NCI-H2171 treated with DMSO at 0.1 percent for 48 hours (cell line): ENCODE measurements at regions not wholly inside any gene's neighbourhood (a gene's known extent, or its start where the extent isn't known, plus 50 kb on each side); places are given as distances from the start of the nearest gene placed in this dataset.

Experiments
- DNase-seq: peaks from one replicate; lab custom pipeline; 2025; lab: John Stamatoyannopoulos, UW

DNA sequence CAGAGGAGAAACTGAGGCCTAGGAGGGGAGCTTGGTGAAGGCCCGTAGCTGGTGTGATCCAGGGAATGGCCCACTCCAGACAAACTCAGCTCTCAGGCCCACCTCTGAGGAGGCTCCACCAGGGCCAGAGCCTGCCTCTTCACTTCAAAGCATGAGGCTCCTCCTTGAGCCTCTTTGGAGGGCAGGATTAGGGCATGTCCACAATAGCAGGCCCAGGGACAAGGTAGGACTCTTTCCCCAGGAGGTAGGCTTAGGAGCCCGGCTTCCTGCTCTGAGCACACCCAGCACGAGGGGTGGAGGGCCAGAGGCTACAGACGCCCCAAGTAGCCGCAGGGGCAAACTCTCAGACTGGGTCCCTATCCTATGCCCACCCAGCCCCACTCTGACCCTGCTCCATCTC lies 164.6 kb upstream of the ZMIZ1 start:
- DNase-seq: no peak

DNA sequence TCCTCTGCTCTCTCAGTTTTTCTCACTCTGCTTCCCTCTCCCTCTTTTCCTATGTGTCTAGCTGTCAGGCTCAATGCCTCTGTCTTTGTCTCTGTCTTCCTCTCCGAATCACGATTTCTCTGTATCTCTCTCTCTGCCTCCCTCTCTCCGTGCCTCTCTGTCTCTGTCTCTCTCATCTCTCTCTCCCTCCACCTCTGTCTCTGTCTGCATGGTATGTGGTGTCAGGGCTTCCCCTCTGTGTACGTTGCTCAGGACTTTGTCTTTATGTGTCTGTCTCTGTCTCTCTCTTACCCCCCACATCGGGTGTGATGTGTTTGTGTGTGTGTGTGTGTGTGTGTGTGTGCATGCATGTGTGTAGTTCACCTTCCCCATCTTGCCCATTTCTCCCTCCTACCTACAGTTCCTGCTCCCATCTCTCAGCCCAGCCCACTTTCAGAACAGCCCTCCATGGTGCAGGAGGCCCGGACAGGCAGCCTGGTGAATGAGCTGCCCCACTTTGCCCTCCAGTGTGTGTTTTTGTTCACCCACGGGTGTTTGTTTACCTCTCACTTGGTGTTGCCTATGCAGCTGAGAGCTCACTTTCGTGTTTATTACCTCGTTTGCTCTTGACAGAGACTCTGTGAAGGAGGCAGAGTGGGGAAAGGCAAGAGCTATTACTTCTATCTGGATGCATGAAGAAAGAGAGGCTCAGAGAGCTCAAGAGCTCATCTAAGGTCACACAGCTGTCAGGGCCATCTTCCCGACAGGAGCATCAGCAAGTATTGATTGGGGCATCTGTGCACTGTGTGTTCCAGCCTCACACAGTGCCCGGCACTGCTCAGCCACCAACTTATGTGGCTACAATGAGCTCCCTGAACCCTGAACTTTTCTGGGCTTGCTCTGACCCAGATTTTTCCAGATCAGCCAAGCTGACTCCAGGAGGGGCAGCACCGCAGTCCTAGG lies 163.5 kb upstream of the ZMIZ1 start:
- DNase-seq: peak; percentile 39

DNA sequence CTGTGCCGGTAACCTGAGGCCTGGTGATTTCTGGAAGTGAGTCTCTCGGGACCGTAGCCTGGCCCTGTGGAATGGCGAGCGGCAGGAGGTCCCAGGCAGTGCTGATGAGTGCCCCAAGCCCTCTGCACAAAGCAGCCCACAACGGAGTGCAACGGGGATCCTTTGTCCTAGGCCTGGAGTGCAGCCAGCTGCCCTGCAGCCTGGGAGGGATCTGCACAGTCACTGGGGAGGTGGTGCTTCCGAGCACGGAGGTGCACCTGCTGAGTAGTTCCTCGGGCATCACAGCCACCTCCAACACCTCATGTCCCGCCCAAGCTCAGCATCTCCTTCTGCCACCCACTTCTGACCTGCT lies 162.8 kb upstream of the ZMIZ1 start:
- DNase-seq: peak; percentile 51

DNA sequence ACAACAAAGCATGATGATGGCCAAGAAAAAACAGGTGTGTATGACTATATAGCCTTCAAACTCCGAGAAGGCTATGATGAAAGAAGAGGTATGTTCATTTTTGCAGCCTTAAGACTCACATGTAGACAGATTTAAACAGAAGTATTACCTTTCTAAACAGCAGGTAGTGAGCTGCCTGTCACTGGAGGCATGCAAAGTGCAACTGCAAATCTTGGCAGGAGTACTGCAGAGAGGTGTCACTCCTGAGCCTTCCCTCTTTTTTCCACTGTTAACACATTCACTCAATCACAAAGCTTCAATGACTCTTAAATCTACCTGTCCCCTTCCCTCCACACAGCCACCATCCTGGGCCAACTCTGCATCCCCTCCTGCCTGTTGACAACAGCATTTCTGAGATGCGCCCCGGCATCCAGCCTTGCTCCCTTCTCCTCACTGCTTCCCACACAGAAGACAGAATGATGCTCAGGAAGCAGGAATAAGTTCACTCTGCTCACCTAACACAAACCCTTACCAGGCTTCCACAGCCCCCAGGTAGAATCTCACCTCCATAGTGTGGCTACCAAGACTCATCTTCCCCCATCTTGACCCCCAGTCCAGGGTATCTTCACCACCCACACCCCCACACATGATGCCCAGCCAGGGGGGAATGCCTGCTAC lies 161.9 kb upstream of the ZMIZ1 start:
- DNase-seq: no peak

DNA sequence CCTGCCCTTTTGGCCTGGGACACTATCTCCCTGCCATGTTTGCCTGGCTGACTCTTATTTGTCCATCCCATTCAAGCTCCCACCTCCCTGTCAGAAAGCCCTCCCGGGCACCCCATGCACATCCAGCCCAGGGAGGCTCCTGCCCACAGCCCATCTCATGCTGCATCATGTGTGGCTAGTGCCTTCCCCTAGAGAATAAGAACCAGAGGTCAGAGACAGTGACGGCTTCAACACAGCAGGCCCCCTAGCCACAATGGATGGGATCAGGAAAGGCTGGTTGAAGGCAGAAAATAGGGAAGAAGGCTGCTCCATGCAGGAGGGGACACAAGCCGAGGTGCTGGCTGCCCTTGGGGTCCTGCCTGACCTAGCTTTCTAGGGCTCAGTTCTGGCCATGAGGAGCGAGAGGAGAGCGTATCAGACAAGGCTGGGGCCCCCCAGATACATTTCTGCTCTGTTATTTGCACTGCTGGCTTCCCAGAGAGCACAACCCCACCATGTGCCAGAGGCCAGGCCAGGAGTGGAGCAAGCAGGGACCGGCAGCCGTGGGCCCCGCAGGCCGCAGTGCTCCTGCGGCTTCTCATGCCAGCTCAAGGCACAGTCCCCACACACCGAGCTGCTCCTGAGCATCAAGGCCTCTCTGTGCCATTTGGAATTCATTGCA lies 161.1 kb upstream of the ZMIZ1 start:
- DNase-seq: no peak

DNA sequence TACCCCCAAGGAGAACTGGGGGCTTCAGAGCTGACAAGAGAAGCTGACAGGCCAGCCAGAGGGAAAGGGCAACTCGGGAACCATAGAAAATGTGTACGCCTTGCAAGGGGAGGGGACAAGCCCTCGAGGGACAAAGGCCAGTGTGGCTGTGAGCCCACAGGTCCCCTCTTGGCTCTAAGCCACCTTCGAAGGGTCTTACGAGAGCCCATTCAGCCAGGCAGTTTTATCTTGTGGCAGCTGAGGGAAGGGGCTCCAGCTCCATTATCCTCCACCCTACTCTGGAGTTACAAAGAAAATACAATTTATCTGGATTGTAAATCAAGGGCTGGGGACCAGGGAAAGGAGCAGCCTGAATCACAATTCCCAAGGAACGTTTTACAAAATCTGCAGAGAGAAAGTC lies 159.5 kb upstream of the ZMIZ1 start:
- DNase-seq: no peak

DNA sequence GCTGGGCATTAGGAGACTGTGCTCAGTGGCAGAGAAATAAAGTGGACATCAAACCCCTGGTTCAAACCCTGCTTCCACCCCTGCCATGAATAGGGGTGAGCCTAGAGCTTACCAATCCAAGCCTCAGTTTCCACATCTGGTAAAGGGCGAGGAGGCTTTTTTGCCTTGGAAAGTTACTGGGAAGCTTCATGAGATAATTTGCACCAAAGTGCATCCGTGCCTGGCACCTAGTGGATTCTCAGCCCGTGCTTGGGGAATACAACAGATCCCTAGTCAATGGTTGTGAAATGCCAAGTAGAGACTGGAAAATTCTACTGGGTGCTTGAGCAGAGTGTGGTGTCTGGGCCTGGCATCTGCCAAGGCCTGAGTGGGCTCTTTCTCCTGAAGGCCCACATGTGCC lies 158.7 kb upstream of the ZMIZ1 start:
- DNase-seq: no peak

DNA sequence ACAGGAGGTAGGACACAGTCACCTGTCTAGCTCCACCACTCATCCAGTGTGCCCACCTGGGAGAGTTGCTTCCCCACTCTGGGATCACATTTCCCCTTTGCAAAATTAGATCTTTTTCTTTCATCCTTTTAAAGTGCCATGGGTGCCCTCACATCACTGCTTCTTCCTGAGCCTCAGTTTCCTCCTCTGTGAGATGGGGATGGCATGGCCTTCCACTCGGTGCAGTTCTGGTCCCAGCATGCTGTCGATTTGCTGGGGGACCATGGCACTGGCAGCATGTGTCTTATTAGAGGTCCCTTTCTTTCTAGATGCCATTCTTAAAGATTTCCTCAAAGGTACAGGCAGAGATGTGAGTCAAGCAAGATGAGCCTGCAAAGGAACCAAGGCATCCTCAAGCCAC lies 158.3 kb upstream of the ZMIZ1 start:
- no peak for DNase-seq

DNA sequence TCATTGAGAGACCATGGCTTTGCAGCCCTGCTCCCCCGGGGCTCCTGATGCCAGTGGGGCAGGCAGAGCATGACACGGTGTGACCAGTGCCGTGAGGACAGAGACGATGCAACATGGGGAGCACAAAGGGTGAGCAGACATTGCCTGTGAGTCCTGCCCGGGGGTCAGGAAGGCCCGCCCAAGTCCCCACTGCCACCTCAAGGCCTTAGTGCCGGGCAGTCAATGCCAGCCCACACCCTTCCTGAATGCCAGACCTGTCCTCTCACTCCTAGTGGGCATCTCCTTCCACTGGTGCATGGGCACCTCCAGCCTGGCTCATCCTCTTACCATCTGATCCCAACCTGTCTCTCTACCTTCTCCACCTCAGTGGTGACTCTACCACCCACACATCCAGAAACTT lies 157.9 kb upstream of the ZMIZ1 start:
- no peak for DNase-seq

DNA sequence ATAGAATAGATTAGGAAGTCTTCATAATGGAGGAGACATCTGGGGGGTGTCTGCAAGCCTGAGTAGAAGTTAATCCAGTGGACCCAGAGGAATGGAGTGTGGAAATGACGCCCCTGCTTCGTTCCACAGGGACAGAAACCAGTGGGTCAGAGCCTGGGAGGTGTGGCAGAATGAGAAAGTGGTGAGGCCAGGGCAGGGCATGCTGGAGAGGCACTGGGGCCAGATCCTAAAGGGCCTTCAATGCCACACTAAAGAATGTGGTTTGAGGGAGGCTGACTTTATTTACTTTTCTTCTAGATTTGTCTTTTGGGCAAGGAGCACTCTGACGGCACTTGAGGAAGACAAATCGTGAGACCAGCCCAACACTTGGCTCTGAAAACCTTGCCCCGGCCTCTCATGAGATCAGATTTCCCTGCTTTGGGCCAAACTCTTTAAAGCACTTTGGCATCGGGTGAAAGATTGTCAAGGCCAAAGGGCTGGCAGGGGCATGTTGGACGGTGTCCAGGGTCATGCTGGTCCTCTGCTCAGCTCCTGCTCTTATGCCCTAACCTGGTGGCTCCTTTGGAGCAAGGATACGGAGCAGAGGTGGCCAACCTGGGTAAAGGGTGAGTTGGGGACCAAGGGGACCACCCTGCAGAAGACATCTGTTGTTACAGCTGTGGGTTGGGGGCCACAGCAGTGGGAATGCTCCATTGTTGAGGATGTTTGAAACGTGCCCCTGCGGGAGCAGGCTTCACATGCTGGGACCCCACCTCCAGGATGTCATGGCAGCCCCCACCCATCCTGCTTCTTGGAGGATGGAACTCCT lies 157.0 kb upstream of the ZMIZ1 start:
- no peak for DNase-seq

DNA sequence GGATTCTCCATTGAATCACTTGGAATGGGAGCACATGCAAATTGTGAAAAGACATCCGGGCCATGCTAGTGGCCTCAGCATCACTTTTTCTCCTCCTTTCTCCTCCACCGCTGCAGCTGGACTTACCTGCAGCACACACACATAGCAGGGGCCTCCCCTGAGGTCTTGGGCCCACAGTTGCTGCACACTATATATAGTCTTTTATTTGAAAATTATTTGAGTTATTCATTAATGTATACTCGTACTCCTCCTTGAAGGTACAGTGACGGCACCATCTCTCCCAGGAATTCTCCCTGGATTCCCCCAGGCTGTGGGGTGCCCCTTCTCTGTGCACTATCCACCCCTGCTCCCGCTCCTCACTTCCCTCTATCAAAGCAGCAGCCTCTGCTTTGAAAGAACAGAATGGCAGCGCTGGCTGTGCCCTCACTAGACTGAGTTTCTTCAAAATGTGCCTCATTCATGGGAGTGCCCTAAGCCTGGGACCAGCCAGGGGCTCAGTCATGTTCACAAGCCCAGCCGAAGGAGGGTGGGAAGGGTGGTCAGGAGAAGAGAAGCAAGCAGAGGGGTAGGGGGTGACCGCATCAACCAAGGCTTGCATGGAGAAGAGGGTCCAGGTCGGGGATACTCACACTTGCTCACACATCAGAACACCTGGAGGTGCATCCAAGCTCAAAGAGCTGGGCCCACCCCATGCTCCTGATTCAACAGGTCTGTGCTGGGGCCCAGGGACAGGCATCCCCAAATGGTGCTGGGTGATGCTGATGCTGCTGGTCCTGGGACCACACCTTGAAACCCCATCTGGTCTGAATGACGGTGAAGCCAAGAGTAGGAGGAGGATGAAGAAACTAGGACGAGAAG lies 156.2 kb upstream of the ZMIZ1 start:
- DNase-seq: no peak

DNA sequence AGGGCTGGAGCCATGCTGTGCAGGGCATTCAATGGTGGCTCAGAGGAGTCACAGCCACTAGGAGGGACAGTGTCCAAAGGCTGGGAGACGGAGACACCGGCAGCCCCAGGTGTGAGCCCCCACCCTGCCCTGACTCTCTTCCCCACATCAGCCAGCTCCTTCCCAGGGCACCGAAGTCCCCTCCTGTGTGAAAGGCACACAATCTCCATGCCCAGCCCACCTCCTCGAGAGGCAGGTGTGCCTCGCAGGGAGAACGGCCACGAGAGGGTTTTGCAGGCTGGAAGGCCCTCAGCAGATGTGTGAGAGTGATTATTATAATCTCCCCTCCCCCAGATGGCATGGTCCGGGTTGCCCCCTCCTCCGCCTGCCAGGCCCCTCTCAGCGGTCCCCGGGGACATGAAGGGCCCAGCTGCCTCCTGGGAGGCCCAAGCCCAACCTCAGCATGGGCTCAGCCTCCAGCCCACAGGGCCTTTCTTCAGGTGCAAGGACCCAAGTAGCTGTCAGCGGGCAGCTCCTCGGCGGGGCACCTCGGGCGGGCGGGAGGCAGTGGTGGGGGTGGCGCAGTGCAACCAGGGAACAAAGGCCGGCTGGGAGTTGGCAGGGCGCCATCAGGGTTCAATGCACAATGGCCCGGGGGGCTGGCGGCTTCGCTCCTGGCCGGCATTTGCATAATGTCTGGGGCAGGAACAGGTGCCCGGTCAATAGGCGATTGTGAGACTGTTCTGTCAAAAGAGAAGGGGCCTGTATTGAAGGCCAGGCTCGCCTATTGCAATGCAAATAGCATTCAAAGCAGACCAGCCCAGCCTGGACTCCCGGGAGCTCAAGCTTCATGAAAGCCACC lies 155.3 kb upstream of the ZMIZ1 start:
- DNase-seq: peak; percentile 12

DNA sequence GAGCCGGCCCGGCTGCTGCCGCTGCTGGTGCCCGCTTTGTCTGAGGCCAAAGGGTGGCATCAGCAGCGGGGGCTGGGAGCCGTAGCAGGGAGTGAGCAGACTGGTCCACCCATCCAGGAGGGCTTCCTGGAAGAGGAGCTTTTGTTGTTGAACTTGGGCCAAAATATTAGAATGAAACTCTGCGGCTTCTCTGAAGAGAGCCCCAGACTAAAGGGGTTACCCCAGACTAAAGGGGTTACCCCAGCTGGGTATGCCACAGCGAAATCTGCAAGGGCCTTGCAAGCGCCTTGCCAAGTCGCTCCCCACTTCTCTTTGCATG lies 154.7 kb upstream of the ZMIZ1 start:
- no peak for DNase-seq

DNA sequence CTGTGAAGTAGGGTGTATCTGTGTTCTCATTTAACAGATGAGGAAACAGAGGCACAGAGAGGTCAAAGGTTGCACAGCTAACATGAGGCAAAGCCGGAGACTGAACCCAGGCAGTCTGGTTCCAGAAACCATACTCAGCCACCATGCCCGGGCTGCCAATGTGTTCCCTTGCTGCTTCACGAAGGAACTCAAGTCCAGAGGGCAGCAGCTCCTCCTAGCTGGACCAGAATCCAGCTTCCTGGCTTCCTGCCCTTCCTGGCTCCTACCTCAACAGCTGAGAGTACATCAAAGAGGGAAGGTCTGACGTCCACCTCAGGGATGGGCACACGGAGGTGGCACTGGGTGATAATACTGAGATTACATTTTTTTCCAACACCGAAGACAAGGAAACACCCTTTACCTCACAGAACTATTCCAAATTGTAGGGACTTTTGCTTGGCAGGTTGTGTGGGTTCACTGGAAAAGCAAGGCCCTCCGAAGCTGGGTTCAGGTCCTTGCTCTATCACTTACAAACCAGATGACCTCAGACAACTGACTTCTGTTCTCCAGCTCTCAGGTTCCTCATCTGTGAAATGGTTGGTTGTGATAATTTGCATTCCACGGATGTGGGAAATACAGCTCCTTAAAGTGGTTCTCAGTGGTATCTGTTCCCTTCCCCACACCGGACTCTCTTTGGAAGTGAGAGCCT lies 154.1 kb upstream of the ZMIZ1 start:
- no peak for DNase-seq

DNA sequence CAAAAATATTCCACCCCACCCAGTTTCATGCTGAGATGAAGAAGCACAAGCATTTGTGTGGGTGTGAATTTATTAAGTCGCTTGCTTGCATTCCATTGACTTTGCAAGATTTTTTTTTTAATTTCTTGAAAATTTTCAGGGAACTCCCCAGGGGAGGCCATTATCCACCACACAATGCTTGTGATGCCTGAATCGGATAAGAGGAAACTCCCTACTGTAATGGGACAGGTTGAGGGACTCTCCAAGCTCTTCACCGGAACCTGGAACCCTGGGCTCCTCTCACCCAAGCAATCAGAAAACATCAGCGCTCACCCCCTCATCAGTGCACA lies 153.6 kb upstream of the ZMIZ1 start:
- no peak for DNase-seq

DNA sequence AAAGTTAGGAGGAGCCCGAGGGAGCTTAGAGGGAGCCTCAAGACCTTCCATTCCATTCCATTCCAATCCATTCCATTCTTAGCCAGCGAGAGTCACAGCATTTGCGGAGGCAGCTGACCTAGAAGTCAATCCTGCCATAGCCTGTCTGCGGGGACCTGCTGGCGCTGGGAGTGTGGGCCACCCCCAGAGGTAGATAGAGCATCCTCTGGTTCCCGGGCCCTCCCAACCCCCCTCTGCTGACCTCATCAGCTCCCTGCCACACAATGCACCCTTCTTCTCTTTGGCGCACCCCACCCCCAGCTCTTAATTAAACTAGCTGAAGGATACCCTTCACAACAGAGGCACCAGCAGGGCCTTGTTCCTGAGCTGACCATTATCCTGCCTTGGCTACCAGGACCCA lies 152.5 kb upstream of the ZMIZ1 start:
- DNase-seq: no peak

DNA sequence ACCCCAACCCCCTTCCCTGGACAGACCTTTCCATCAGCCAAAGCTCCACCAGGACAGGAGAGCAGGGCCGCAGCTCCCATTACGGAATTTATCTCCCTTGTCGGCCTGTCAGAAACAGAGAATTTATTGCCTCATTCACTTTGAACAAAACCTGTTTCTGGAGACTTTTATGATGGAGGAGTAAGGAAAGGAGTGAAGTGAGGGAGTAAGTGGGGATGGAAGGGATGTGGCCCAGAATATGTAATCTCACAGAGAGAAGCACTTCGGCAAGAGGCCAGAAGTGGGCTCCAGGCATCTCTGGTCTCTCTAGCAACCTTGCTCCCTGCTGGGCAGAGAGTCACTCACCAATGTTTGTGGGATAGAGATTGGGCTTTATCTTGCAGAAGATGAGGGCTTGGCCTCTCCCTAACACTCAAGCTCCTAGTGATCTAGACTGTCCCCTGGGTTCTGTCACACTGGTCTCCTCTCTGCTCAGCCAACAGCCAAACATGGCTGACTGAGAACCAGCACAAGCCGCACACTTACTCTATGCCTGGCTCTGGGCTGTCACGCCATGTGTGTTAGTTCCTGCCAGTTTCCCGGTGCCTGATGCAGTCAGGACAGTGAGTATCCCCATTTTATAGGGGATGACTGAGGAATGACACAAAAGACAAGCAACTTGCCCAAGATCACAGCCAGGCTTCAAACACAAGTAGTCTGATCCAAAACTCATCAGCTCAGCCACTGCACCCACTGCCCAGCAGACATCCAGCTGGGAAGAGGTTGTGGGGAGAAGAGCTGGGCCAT lies 149.4 kb upstream of the ZMIZ1 start:
- DNase-seq: no peak

DNA sequence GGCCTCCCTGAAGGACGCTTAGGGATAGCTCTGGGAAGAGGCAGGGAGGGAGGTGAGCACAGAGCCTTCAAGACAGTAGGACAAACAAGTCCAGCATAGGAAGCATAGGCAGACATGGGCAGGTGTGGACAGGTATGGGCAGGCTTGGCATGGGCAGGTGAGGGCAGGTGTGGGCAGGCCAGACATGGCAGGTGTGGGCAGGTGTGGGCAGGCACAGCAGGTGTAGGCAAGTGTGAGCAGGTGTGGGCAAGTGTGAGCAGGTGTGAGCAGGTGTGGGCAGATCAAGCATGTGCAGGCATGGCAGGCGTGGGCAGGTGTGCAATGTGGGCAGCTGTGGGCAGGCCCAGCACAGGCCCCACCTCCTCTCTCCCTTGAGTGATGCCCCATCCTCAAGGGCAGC lies 148.8 kb upstream of the ZMIZ1 start:
- peak; percentile 55 for DNase-seq

DNA sequence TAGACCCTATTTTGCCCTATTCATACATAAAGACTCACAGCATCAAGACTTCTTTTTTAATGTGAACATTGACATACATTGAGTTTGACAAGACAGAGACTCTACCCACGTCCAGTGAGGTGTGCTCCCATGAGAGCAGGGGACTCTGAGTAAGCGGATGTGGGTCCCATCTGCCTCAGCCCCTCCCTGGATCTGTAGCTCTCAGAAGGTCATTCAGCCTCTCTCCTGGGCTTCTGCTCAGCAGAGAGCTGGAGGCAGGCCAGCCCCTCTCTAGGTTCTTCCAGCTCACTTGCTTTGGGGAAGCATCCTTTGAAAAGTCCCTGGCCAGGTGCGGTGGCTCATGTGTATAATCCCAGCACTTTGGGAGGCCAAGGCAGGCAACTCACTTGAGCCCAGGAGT lies 146.9 kb upstream of the ZMIZ1 start:
- peak; percentile 55 for DNase-seq
